SK-N-SH (cell line): ENCODE measurements at regions not wholly inside any gene's neighbourhood (a gene's known extent, or its start where the extent isn't known, plus 50 kb on each side); places are given as distances from the start of the nearest gene placed in this dataset.

Source experiments
- CTCF ChIA-PET: fragments of 300-600, 350-600 bp; formaldehyde crosslinking; extraction: SDS; loops from one replicate; lab custom pipeline; 2021; lab: Yijun Ruan, JAX
- POLR2A ChIA-PET: fragments of 350-600 bp; sonication (Branson Sonifier 250); formaldehyde crosslinking; extraction: SDS; loops from one replicate; lab custom pipeline; 2020; ENCODE audit warnings: antibody characterized with exemption, inconsistent platforms; lab: Yijun Ruan, JAX
- DNase-seq: peaks from one replicate; pipeline ENCODE4 v3.0.0; 2012
- H2AFZ ChIP-seq: fragments of 200-600 bp; sonication (generic); 2 replicates; pipeline ENCODE4 v1.8.1; 2016; ENCODE audit warnings: antibody characterized with exemption, mild to moderate bottlenecking, low read depth
- H3F3A ChIP-seq: fragments of 200-600 bp; sonication (generic); replicated peaks from 2 replicates; pipeline ENCODE3; 2016; ENCODE audit warnings: antibody characterized with exemption, mild to moderate bottlenecking; ENCODE audit not compliant: insufficient read depth
- H3K27ac ChIP-seq, 2 experiments: fragments of 200-500 bp in 1 of 2; fragments of 200-600 bp in 1 of 2; sonication (Bioruptor generic) in 1 of 2; sonication (generic), shearing (Covaris generic) in 1 of 2; 2 replicates each; pipeline versions ENCODE4 v1.5.1 to v1.6.1; 2014 to 2016; ENCODE audit warnings: low read depth in 2 of 2, inconsistent platforms in 1 of 2, low read length in 1 of 2, mild to moderate bottlenecking in 1 of 2, mixed read lengths in 1 of 2
- H3K27me3 ChIP-seq: fragments of 200-600 bp; sonication (generic), shearing (Covaris generic); 2 replicates; pipeline ENCODE4 v1.6.1; 2016; ENCODE audit warnings: mixed run types; ENCODE audit not compliant: insufficient read depth
- H3K36me3 ChIP-seq, 2 experiments: fragments of 200-500 bp in 1 of 2; fragments of 200-600 bp in 1 of 2; sonication (Bioruptor generic) in 1 of 2; sonication (generic) in 1 of 2; replicated peaks in 1 of 2; 2 replicates each; pipeline versions ENCODE3 to v1.5.1; 2014 to 2016; ENCODE audit warnings: low read length in 1 of 2, mild to moderate bottlenecking in 1 of 2; ENCODE audit not compliant: insufficient read depth in 2 of 2, control insufficient read depth in 1 of 2
- H3K4me1 ChIP-seq, 2 experiments: fragments of 200-500 bp in 1 of 2; fragments of 200-600 bp in 1 of 2; sonication (Bioruptor generic) in 1 of 2; sonication (generic), shearing (Covaris generic) in 1 of 2; 2 replicates each; pipeline versions ENCODE4 v1.5.1 to v1.6.1; 2014 to 2016; ENCODE audit warnings: low read depth in 1 of 2, low read length in 1 of 2, mixed run types in 1 of 2; ENCODE audit not compliant: insufficient read depth in 2 of 2, control insufficient read depth in 1 of 2
- H3K4me2 ChIP-seq: fragments of 200-600 bp; sonication (generic), shearing (Covaris generic); 2 replicates; pipeline ENCODE4 v1.6.1; 2017; ENCODE audit warnings: mixed run types
- H3K4me3 ChIP-seq, 2 experiments: fragments of 200-500 bp in 1 of 2; fragments of 200-600 bp in 1 of 2; sonication (Bioruptor generic) in 1 of 2; sonication (generic), shearing (Covaris generic) in 1 of 2; 2 replicates each; pipeline versions ENCODE4 v1.5.1 to v1.8.1; 2014 to 2016; ENCODE audit warnings: low read depth in 2 of 2, inconsistent platforms in 1 of 2, low read length in 1 of 2, mild to moderate bottlenecking in 1 of 2, mixed read lengths in 1 of 2, moderate library complexity in 1 of 2
- H3K79me2 ChIP-seq: fragments of 200-600 bp; sonication (generic); 2 replicates; pipeline ENCODE4 v1.8.1; 2017; ENCODE audit warnings: mild to moderate bottlenecking; ENCODE audit not compliant: insufficient read depth
- H3K9ac ChIP-seq: fragments of 200-600 bp; sonication (generic); 2 replicates; pipeline ENCODE4 v1.6.1; 2017; ENCODE audit warnings: mixed run types
- H3K9me2 ChIP-seq: fragments of 200-600 bp; sonication (generic); 2 replicates; pipeline ENCODE4 v1.6.1; 2017; ENCODE audit warnings: mixed run types
- H3K9me3 ChIP-seq: fragments of 200-600 bp; sonication (generic); 2 replicates; pipeline ENCODE4 v1.6.1; 2017; ENCODE audit warnings: mixed run types, mild to moderate bottlenecking, moderate library complexity
- H4K20me1 ChIP-seq: fragments of 200-600 bp; sonication (generic); 2 replicates; pipeline ENCODE4 v1.6.1; 2017; ENCODE audit warnings: mild to moderate bottlenecking, mixed run types; ENCODE audit not compliant: insufficient read depth
- CHD2 ChIP-seq: fragments of 150-350 bp; IDR thresholded peaks from 2 replicates; pipeline ENCODE4 v1.6.1; 2018; ENCODE audit warnings: low read length; ENCODE audit not compliant: partially characterized antibody
- ELF1 ChIP-seq: IDR thresholded peaks from 2 replicates; pipeline ENCODE4 v1.4.0; 2012
- EP300 ChIP-seq, 2 experiments: IDR thresholded peaks; 2 replicates each; pipeline versions ENCODE4 v1.4.0 to v1.6.1; 2012; ENCODE audit warnings: borderline replicate concordance in 1 of 2, low read depth in 1 of 2, low read length in 1 of 2
- EZH2phosphoT487 ChIP-seq: fragments of 200-600 bp; sonication (generic); IDR thresholded peaks from 2 replicates; pipeline ENCODE4 v1.6.1; 2017; ENCODE audit warnings: low read depth, mixed run types, mild to moderate bottlenecking, antibody characterized with exemption, moderate library complexity, borderline replicate concordance
- FOSL2 ChIP-seq: IDR thresholded peaks from 2 replicates; pipeline ENCODE4 v1.4.0; 2012; ENCODE audit warnings: low read depth, mild to moderate bottlenecking, moderate library complexity, borderline replicate concordance
- JUND ChIP-seq: IDR thresholded peaks from 2 replicates; pipeline ENCODE4 v1.4.0; 2012
- NRF1 ChIP-seq: IDR thresholded peaks from 2 replicates; pipeline ENCODE4 v1.6.1; 2012; ENCODE audit warnings: low read depth, mild to moderate bottlenecking, low read length
- POLR2AphosphoS5 ChIP-seq: IDR thresholded peaks from 2 replicates; pipeline ENCODE4 v1.6.1; 2012; ENCODE audit warnings: low read depth, low read length
- RCOR1 ChIP-seq: fragments of 150-350 bp; IDR thresholded peaks from 2 replicates; pipeline ENCODE4 v1.6.1; 2017; ENCODE audit warnings: antibody characterized with exemption, low read length
- RFX5 ChIP-seq: IDR thresholded peaks from 2 replicates; pipeline ENCODE4 v1.6.1; 2012; ENCODE audit warnings: mild to moderate bottlenecking, improper control_type of control experiment, low read length
- TCF12 ChIP-seq: IDR thresholded peaks from 2 replicates; pipeline ENCODE4 v1.4.0; 2012
- WGBS: methylation state at CpG from one replicate; pipeline ENCODE4 v1.1.6; 2017; ENCODE audit warnings: low lambda C conversion rate; 5-methylcytosine and 5-hydroxymethylcytosine counted together
- TF ChIP-seq, protein P1 (sequence below): IDR thresholded peaks from 2 replicates; pipeline ENCODE4 v1.4.0; 2012; ENCODE audit warnings: low read depth, borderline replicate concordance
- TF ChIP-seq, protein P2 (sequence below): IDR thresholded peaks from 2 replicates; pipeline ENCODE4 v1.6.1; 2012; ENCODE audit warnings: mild to moderate bottlenecking, low read depth, low read length, moderate library complexity
- TF ChIP-seq, protein P3 (sequence below): fragments of 150-350 bp; IDR thresholded peaks from 2 replicates; pipeline ENCODE4 v1.6.1; 2016; ENCODE audit warnings: mild to moderate bottlenecking, low read depth, low read length
- TF ChIP-seq, protein P4 (sequence below): IDR thresholded peaks from 2 replicates; pipeline ENCODE4 v1.4.0; 2012; ENCODE audit warnings: low read depth

DNA sequence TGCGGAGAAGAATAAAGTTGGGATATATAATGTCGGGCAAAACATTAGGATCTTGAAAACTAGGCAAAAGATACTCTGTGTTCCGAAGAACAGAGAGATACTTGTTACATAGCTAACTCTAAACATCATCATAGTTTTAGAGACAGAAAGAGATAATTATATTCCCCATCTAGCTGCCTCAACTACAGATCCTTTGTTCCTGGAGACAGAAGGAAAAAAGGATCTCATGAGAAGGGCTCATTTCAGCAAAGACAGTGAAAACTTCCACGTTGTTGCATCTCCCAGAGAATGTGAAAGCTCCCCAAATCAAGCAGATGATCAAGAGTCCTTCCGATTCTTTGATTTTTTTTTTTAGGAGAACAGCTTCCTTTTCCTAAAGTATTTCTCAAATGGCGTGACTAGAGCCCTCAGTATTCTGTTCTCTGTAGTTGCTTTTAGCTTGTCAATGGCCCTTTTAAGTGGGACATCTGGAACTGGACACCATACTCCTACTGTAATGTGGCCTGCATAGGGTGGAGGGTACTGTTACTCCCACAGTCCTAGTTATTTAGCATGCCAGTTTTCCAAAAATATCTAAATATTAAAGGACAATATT, 1048.2 kb downstream of the TTLL7 start:
- DNase-seq, result no peak
- Histone ChIP-seq H2AFZ (no peak overlapping the region), H3K9me2 (no peaks in the 10 kb centered on the region), H3K9me3 (no peaks in the 10 kb centered on the region), H3K27me3 (no peaks in the 10 kb centered on the region), H3K4me3 (no peak overlapping the region), H3K9ac (no peak overlapping the region), H3F3A (no peaks in the 10 kb centered on the region), H3K27ac (no peak overlapping the region), H3K36me3 (no peaks in the 10 kb centered on the region), H3K4me1 (no peaks in the 10 kb centered on the region; a peak in 1 of 4 replicates), H3K4me2 (no peak overlapping the region), H4K20me1 (no peaks in the 10 kb centered on the region)
- POLR2A ChIA-PET, result no interaction called here
- CTCF ChIA-PET, result no interaction called here
- TF ChIP-seq, protein P1, sequence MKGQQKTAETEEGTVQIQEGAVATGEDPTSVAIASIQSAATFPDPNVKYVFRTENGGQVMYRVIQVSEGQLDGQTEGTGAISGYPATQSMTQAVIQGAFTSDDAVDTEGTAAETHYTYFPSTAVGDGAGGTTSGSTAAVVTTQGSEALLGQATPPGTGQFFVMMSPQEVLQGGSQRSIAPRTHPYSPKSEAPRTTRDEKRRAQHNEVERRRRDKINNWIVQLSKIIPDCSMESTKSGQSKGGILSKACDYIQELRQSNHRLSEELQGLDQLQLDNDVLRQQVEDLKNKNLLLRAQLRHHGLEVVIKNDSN, result no peak
- TF ChIP-seq, protein P2, sequence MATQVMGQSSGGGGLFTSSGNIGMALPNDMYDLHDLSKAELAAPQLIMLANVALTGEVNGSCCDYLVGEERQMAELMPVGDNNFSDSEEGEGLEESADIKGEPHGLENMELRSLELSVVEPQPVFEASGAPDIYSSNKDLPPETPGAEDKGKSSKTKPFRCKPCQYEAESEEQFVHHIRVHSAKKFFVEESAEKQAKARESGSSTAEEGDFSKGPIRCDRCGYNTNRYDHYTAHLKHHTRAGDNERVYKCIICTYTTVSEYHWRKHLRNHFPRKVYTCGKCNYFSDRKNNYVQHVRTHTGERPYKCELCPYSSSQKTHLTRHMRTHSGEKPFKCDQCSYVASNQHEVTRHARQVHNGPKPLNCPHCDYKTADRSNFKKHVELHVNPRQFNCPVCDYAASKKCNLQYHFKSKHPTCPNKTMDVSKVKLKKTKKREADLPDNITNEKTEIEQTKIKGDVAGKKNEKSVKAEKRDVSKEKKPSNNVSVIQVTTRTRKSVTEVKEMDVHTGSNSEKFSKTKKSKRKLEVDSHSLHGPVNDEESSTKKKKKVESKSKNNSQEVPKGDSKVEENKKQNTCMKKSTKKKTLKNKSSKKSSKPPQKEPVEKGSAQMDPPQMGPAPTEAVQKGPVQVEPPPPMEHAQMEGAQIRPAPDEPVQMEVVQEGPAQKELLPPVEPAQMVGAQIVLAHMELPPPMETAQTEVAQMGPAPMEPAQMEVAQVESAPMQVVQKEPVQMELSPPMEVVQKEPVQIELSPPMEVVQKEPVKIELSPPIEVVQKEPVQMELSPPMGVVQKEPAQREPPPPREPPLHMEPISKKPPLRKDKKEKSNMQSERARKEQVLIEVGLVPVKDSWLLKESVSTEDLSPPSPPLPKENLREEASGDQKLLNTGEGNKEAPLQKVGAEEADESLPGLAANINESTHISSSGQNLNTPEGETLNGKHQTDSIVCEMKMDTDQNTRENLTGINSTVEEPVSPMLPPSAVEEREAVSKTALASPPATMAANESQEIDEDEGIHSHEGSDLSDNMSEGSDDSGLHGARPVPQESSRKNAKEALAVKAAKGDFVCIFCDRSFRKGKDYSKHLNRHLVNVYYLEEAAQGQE, result no peak
- no peak for TF ChIP-seq TCF12
- no peak for TF ChIP-seq FOSL2
- TF ChIP-seq EZH2phosphoT487, result no peak
- TF ChIP-seq, protein P3, sequence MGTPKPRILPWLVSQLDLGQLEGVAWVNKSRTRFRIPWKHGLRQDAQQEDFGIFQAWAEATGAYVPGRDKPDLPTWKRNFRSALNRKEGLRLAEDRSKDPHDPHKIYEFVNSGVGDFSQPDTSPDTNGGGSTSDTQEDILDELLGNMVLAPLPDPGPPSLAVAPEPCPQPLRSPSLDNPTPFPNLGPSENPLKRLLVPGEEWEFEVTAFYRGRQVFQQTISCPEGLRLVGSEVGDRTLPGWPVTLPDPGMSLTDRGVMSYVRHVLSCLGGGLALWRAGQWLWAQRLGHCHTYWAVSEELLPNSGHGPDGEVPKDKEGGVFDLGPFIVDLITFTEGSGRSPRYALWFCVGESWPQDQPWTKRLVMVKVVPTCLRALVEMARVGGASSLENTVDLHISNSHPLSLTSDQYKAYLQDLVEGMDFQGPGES, result no peak
- TF ChIP-seq POLR2AphosphoS5, result no peak
- TF ChIP-seq RFX5, result no peak
- TF ChIP-seq, protein P4, sequence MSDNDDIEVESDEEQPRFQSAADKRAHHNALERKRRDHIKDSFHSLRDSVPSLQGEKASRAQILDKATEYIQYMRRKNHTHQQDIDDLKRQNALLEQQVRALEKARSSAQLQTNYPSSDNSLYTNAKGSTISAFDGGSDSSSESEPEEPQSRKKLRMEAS, result no peak
- no peak for TF ChIP-seq NRF1
- no peak for TF ChIP-seq CHD2
- no peak for TF ChIP-seq ELF1
- no peak for TF ChIP-seq RCOR1
- TF ChIP-seq EP300 (IDR thresholded peaks at IDR 0.05; ENCODE audit: borderline replicate concordance in 1 of 2, low read depth in 1 of 2, low read length in 1 of 2), result no peak
- TF ChIP-seq JUND, result no peak
- TF ChIP-seq, all 33 proteins: peak for 0
- WGBS, result 73% methylated on average over 6 of the region's 6 CpGs
- no peaks in the 10 kb centered on the region for H3K79me2 ChIP-seq
